SIG-M5 treated with dmso at 0.1 percent for 504 hours (cell line): ENCODE measurements at regions not wholly inside any gene's neighbourhood (a gene's known extent, or its start where the extent isn't known, plus 50 kb on each side); places are given as distances from the start of the nearest gene placed in this dataset.

Source experiments
- DNase-seq: peaks from one replicate; lab custom pipeline; 2025; ENCODE audit not compliant: unreplicated experiment; lab: John Stamatoyannopoulos, UW

GRCh38 chr6:5946701-5947100 is 60.0 kb downstream of the NRN1 start:
- no peak for DNase-seq

GRCh38 chr6:5946181-5946580 is 60.5 kb downstream of the NRN1 start:
- no peak for DNase-seq

GRCh38 chr6:5943591-5943990 is 63.1 kb downstream of the NRN1 start:
- DNase-seq = no peak

- DNase-seq = no peak
These were observed 64.1 kb downstream of the NRN1 start for GRCh38 chr6:5942591-5942990.

GRCh38 chr6:5941188-5941587 is 65.5 kb downstream of the NRN1 start:
- no peak for DNase-seq

- DNase-seq = no peak
These were observed 67.8 kb downstream of the NRN1 start for GRCh38 chr6:5938934-5939333.

- no peak for DNase-seq
These were observed 68.6 kb downstream of the NRN1 start for GRCh38 chr6:5937936-5938706.

- no peak for DNase-seq
These were observed 69.4 kb downstream of the NRN1 start for GRCh38 chr6:5937169-5937909.

- no peak for DNase-seq
These were observed 70.1 kb downstream of the NRN1 start for GRCh38 chr6:5936631-5937030.

GRCh38 chr6:5936140-5936539 is 70.6 kb downstream of the NRN1 start:
- DNase-seq = no peak

GRCh38 chr6:5930968-5931367 is 75.8 kb downstream of the NRN1 start:
- no peak for DNase-seq

GRCh38 chr6:5930143-5930770 is 76.5 kb downstream of the NRN1 start:
- no peak for DNase-seq

GRCh38 chr6:5923840-5924239 is 82.9 kb downstream of the NRN1 start:
- DNase-seq = no peak

GRCh38 chr6:5922230-5922629 is 84.5 kb downstream of the NRN1 start:
- DNase-seq = no peak

- no peak for DNase-seq
These were observed 97.0 kb downstream of the NRN1 start for GRCh38 chr6:5909721-5910120.

GRCh38 chr6:5906842-5907241 is 99.9 kb downstream of the NRN1 start:
- no peak for DNase-seq

GRCh38 chr6:5906340-5906670 is 100.4 kb downstream of the NRN1 start:
- no peak for DNase-seq

GRCh38 chr6:5905431-5906339 is 101.0 kb downstream of the NRN1 start:
- DNase-seq = no peak

- no peak for DNase-seq
These were observed 102.2 kb downstream of the NRN1 start for GRCh38 chr6:5904532-5904931.

- DNase-seq = no peak
These were observed 107.3 kb downstream of the NRN1 start for GRCh38 chr6:5899216-5900045.
